ENCODE measurements at regions not wholly inside any gene's neighbourhood (a gene's known extent, or its start where the extent isn't known, plus 50 kb on each side); places are given as distances from the start of the nearest gene placed in this dataset.

- TF ChIP-seq, protein P1, sequence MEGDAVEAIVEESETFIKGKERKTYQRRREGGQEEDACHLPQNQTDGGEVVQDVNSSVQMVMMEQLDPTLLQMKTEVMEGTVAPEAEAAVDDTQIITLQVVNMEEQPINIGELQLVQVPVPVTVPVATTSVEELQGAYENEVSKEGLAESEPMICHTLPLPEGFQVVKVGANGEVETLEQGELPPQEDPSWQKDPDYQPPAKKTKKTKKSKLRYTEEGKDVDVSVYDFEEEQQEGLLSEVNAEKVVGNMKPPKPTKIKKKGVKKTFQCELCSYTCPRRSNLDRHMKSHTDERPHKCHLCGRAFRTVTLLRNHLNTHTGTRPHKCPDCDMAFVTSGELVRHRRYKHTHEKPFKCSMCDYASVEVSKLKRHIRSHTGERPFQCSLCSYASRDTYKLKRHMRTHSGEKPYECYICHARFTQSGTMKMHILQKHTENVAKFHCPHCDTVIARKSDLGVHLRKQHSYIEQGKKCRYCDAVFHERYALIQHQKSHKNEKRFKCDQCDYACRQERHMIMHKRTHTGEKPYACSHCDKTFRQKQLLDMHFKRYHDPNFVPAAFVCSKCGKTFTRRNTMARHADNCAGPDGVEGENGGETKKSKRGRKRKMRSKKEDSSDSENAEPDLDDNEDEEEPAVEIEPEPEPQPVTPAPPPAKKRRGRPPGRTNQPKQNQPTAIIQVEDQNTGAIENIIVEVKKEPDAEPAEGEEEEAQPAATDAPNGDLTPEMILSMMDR (IDR thresholded peaks at IDR 0.05; ENCODE audit: extremely low read depth, missing control alignments): no peak
- no peak for DNase-seq (ENCODE audit: low spot score)
Measured at GRCh38 chr10:31103112-31103511, 71.4 kb upstream of the ZNF438 start.

DNA sequence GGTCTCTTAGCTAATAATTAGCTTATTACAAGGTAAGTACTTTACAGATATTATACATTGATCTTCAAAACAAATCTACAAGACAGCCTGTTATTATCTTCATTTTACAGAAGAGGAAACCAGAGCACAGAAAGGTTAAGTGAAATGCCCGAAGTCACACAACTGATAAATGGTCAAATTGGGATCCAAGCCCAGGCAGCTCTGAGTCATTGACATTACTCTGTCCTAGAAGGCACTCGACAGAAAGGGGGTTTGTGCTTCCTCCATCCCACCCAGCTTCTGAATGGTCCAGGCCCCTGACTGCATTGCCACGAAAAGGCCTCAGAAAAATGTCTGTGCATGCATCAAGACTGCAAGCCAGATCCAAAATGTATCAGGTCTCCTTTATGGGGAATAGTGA, 81.3 kb upstream of the ZNF438 start:
- TF ChIP-seq, protein P1 (IDR thresholded peaks at IDR 0.05; ENCODE audit: extremely low read depth, missing control alignments): no peak
- DNase-seq (ENCODE audit: low spot score): no peak

- TF ChIP-seq, protein P1 (IDR thresholded peaks at IDR 0.05; ENCODE audit: extremely low read depth, missing control alignments): no peak
- no peak for DNase-seq (ENCODE audit: low spot score)
Measured at GRCh38 chr10:31116226-31116625, 84.6 kb upstream of the ZNF438 start.

DNA sequence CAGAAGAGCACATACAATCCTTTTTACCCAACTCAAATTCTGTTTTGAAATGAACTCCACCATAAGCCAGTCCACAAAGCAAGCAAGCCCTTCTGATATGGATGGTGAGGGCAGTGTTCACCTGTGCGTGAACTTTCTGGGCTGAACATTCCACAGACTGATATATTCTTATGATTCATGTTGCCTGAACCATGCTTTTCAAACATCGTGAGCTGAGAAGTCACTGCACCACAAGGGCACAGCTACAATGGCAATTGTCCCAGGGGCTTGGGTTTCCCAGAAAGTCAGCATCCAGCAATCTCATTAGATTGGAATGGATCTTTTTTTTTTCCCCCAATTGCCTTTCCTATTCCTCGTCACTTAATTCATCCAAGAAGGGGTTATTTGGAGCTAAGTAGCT, 86.9 kb upstream of the ZNF438 start:
- no peak for DNase-seq (ENCODE audit: low spot score)
- TF ChIP-seq, protein P1 (IDR thresholded peaks at IDR 0.05; ENCODE audit: extremely low read depth, missing control alignments): no peak

DNA sequence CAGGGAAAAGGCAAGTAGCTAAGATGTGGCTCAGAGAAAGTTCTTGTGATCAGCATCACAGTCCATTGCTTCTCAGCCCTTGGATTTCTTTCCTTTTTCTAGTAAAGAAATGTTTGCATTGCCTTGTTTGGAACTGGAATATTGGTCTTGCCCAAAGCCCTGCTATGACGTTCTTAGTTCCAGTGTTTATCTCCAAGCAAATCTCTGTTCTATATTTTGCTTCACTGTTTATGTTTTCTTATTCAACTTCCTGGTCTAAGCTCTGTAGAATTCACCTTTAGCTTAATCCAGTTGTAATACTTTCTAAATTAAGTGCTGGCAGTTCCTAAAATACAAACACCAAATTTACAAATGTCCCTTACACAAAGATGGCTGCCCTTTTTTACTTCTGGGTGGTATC, 88.7 kb upstream of the ZNF438 start:
- no peak for DNase-seq (ENCODE audit: low spot score)
- TF ChIP-seq, protein P1 (IDR thresholded peaks at IDR 0.05; ENCODE audit: extremely low read depth, missing control alignments): no peak

GRCh38 chr10:31120961-31121685, 89.5 kb upstream of the ZNF438 start:
- TF ChIP-seq, protein P1 (IDR thresholded peaks at IDR 0.05; ENCODE audit: extremely low read depth, missing control alignments): no peak
- no peak for DNase-seq (ENCODE audit: low spot score)

DNA sequence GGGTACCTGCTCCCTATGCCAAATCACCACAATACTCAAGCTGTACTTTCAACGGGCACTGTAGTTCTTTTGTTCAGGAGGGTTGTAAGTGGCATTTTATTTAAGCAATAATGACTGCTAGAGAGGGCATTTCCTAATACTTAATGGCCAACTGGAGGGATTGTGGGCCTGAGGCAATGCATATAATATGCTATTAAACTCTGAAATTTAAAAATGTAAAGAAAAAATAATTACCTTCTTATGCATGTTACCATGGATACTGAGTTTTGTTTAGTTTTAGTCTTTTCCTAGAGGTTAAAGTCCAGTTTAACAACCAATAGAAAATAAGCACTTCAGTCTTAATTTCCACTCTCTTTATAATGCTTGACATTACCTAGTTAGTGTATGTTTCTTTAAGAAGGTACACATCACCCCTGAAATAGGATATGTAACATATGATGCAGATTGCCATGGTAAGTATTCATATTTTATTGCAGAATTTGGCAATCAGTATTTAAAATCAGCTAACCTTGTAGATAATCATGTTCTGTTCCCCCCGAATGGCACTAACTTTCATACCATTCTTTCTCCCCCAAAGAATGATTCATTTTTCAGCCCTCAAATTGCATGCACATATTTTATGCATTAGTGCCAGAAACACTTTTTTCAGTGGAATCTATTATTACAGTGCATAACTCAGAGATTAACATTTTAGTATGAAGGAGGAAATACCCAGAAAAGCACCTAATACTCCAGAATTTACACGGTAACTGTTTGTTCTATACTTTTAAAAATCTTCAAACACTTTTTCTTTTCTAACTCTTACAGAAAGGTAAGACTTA, 90.3 kb upstream of the ZNF438 start:
- no peak for DNase-seq (ENCODE audit: low spot score)
- TF ChIP-seq, protein P1 (IDR thresholded peaks at IDR 0.05; ENCODE audit: extremely low read depth, missing control alignments): no peak

Measured in GM20000 (cell line).